ENCODE measurements at regions not wholly inside any gene's neighbourhood (a gene's known extent, or its start where the extent isn't known, plus 50 kb on each side); places are given as distances from the start of the nearest gene placed in this dataset.

GRCh38 chr18:75818383-75818782 is 390.9 kb upstream of the SMIM21 start:
- CTCF ChIA-PET: no interaction called here
- POLR2A ChIA-PET: no interaction called here
- DNase-seq (ENCODE audit: extremely low spot score): no peak
- TF ChIP-seq CTCF (IDR thresholded peaks at IDR 0.05; ENCODE audit: control extremely low read depth, extremely low read depth, low read depth, missing control alignments): no peak

DNA sequence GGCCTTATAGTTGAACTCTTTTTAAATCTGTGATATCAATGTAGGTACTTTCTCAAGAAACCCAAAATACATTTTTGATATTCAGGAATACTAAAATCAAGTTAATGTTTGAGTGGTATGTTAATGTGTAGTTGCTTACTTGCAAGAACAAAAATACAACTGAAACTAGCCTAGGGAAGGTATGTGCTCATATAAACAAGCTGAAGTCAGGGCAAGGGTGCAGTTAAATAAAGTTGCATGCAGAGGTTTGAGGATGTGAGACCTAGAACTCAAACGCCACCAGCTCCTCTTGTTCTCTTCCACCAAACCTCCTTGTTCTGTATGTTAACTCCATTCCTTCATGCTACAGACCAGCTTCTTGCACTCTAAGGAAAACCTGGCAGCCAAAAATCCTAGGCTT is 388.3 kb upstream of the SMIM21 start:
- CTCF ChIA-PET: no interaction called here
- DNase-seq (ENCODE audit: extremely low spot score): no peak
- no peak for TF ChIP-seq CTCF (IDR thresholded peaks at IDR 0.05; ENCODE audit: control extremely low read depth, extremely low read depth, low read depth, missing control alignments)
- POLR2A ChIA-PET: no interaction called here

DNA sequence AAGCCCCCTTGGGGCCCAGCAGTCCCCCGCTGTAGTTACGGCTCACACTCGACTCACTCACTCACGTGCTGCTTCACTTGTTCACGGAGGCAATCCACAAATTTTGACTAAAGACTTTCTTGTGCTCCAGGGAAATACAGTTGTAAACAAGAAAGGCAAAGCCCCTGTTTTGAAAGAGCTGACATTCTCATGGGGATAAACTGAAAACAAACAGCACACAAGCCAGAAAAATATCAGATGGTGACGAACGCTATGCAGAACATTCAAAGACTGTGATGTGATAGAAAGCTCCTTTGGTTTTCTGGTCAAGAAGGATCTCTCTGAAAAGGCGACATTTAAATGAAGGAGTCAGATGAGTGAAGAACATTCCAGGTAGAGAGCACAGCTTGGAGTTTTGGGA is 385.3 kb upstream of the SMIM21 start:
- ChIA-PET CTCF (interaction anchor here (0.8 to 1.1 kb wide), 4 partner anchors 12 to 44 kb away, joined by 3 to 5 read pairs (median 4); no protein-coding TSS in a partner anchor), POLR2A (no interaction called here)
- TF ChIP-seq CTCF (IDR thresholded peaks at IDR 0.05; ENCODE audit: control extremely low read depth, extremely low read depth, low read depth, missing control alignments): no peak
- DNase-seq (ENCODE audit: extremely low spot score): no peak

DNA sequence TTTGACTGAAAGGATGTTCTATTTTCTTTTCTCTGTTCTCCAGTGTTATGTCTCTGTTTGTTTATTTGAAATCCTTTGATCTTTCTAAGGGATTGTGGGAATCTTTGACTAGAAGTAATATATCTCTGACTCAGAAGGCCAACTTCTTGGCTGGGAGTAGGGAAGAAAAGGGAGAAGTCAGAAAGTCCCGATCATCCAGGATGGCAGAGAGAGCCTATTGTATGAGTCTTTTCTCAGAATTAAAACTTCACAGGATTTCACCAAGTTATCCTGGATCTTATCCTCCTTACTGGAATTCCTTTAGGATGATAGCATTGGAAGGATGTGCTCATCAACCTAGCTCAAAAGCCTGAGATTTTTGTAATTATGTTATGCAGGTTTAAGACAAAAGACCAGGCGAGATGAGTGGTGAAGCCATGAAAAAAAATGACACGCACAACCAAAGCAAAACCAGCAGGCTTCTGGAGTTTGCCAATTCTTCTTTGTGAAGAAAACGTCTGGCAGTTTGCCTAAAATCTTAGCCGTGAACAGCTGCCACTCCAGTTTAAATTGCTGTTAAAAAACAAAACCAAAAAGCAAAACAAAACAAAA is 383.6 kb upstream of the SMIM21 start:
- TF ChIP-seq CTCF (IDR thresholded peaks at IDR 0.05; ENCODE audit: control extremely low read depth, extremely low read depth, low read depth, missing control alignments): no peak
- ChIA-PET CTCF (no interaction called here), POLR2A (no interaction called here)
- no peak for DNase-seq (ENCODE audit: extremely low spot score)

GRCh38 chr18:75810516-75810915 is 383.0 kb upstream of the SMIM21 start:
- CTCF ChIA-PET: no interaction called here
- POLR2A ChIA-PET: no interaction called here
- no peak for TF ChIP-seq CTCF (IDR thresholded peaks at IDR 0.05; ENCODE audit: control extremely low read depth, extremely low read depth, low read depth, missing control alignments)
- DNase-seq (ENCODE audit: extremely low spot score): no peak

DNA sequence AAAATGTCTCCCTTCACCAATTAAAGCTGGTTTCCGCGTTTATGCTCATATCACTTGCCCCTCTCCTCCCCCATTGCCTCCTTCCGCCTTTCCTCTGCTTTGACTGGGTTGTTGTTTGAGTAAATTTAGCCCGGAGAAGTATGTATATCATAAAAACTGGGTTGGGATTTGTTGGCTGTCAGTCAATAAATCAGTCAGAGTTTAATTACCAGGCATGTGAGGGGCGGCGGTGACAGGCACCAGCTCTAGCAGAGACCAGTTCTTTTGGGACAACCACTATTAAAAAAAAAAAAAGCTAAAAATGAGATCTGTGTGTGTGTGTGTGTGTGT is 382.4 kb upstream of the SMIM21 start:
- ChIA-PET POLR2A (no interaction called here), CTCF (no interaction called here)
- DNase-seq (ENCODE audit: extremely low spot score): no peak
- no peak for TF ChIP-seq CTCF (IDR thresholded peaks at IDR 0.05; ENCODE audit: control extremely low read depth, extremely low read depth, low read depth, missing control alignments)
